Hematopoietic multipotent progenitor cell treated with erythropoietin and hydrocortisone succinate and interleukin-3 and kit ligand, for 4 days (in vitro differentiated cells): ENCODE measurements at regions not wholly inside any gene's neighbourhood (a gene's known extent, or its start where the extent isn't known, plus 50 kb on each side); places are given as distances from the start of the nearest gene placed in this dataset.
A peak's percentile ranks its signal among the peaks of the same experiment; 100 is the strongest.
"Not testable (repeated sequence)": the region's sequence is repeated elsewhere in the genome, so short reads cannot be mapped to it uniquely, and the experiment has no call there.

Source experiments
- DNase-seq: peaks from one replicate; pipeline ENCODE4 v3.0.0-alpha.2; 2015

DNA sequence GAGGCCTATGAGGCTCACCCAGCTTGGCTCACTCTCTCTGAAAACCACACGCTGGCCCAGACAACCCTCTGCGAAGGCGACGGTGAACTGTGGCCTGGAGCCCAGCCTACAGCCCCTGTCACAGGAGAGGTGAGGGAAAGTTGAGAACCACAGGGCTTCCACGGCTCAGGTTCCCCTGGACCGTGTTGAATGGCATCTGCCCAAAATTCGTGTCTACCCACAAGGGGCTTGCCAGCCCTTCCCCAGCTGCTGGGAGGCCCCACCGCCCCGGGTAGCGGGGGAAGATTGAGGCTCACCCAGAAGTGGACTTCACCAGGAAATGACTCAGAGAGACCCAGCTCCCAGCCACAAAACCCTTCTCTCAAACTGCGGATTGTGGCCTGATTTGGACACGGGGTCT lies 197.1 kb downstream of the CTTN start:
- peak; percentile 26 for DNase-seq

DNA sequence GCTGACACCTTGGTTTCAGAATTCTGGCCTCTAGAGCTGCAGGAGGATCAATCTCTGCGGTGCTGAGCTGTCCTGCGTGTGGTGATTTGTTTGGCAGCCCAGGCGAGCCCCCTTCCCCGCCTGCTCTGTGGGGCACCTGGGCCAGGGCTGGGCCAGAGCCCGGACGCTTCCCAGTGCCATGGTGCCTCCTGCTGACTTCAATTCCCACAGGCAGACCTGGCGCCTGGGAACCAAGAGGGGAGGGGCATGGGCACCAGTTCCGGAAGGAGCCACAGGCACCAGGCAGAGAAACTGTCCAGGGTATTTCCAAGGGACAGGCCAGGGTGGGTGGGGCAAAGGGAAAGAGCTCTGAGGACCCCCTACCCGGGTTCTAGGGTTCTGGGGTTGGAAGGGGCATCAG lies 197.8 kb downstream of the CTTN start:
- DNase-seq = no peak

DNA sequence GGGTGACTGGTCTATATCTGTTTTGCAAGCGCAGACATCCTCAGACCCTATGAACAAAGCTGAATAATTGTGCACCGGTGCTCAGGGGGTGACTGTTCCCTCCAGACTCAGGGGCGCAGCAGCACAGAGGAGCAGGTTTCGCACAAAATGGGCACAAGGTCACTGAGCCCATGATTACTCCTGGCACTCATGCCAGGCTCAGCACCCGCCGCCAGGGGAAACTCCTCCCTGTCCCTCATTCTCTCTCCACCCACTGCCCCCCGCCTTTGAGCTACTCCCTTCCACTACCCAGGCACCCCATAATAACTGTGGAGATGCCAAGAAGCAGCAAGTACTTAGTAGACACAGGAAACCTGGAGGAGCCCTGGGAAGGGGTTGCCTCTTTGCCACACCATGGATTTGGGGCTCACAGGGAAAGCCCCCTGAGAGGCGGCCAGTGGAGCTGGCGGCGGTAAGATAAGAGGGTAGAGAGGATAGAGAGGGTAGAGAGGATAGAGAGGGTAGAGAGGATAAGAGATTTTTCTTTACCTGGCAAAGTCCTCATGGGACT lies 198.8 kb downstream of the CTTN start:
- DNase-seq = no peak

DNA sequence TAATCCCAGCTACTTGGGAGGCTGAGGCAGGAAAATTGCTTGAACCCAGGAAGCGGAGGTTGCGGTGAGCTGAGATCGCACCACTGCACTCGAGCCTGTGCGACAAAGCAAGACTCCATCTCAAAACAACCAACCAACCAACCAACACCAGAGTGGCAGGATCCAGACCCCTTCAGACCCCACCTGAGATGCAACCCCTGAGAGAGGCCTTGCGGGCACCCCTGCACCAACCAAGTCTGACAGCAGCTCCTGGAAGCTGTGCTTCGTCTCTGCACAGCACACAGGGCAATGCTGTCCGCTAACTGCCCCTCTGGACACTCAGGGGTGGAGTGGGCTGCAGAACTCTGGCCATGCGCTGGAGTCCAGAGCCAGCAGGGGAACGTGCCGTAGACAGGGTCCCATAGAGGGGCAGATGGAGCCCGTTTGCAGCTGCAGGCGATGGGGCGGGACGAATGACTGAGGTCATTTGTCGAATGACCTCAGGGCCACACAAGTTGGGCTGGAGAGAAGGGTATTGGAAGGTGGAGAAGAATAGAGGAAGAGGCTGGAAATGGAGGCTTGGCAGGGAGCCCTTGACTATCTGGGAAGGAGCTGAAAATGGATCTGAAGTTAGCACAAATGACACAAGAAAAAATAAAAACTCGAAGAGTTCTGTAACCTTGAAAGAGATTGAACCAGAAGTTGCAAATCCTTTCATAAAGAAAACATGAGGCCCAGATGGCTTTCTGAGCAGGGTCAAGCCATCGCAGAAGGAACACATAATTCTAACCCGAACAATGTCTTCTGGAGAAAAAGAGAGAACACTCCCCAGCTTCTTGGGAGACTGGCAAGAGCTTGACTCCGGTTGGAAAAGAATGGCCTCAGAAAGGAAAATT lies 199.7 kb downstream of the CTTN start:
- no peak for DNase-seq

DNA sequence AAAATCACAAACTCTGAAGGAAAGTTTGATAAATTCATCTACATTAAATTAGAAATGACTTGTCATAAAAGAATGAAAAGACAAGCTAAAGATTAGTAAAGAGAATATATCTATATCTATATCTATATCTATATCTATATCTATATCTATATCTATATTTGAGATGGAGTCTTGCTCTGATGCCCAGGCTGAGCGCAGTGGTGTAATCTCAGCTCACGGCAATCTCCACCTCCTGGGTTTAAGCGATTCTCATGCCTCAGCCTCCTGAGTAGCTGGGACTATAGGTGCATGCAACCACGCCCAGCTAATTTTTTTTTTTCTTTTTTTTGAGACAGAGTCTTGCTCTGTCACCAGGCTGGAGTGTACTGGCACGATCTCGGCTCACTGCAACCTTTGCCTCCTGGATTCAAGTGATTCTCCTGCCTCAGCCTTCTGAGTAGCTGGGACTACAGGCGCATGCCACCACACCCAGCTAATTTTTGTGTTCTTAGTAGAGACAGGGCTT lies 202.6 kb downstream of the CTTN start:
- DNase-seq = not testable (repeated sequence)

DNA sequence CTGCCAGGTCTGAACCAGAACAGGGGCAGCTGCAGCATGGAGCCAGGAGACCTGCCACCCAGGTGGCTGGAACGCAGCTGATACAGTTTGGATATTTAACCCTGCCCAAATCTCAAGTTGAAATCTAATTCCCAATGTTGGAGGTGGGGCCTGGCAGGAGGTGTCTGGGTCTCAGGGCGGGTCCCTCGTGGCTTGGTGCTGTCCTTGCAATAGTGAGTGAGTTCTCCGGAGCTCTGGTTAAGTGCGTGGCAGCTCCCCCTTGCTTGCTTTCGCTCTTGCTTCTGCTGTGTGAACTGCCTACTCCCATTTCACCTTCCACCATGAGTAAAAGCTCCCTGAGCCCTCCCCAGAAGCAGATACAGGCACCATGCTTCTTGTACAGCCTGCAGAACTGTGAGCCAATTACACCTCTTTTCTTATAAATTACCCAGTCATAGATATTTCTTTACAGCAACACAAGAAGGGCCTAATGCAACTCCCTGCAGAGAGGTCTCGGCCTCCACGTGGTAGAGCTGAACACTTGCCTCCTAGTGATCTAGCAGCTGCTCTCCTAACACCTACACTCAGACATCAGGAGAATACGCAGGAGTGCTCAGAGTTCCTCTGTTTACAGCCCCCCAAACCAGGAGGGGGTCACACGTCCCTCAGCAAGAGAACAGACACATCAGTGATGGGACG lies 203.7 kb downstream of the CTTN start:
- no peak for DNase-seq

DNA sequence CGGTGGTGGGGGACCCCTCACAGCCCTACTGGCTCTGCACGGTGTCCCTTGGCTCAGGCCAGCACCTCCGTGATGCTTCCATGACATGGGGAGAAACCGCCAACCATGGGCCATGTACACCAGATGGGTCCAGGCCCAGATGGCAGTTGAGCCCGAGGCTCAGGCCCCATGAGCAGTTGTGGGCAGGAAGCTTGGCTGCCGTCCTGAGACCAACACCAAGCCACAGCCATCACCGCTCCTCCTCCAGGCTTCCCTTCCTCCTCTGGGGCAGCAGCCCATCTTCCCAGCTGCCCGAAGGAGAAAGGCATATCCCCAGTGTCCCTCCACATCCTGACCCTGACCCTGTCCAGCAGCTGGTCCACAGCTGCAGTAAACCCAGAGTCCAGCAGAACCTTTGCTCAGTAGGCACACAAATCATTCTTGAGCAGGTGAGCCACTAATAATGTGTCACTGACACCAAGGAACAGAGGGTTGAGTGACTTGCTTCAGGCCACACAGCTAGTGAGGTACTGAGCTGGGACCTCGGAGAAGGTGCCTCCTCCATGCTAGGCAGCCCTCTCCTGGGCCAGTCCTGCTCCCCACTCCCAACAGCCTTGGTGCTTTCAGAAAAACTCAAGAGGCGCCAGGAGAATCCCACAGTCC lies 204.9 kb downstream of the CTTN start:
- peak; percentile 61 for DNase-seq

DNA sequence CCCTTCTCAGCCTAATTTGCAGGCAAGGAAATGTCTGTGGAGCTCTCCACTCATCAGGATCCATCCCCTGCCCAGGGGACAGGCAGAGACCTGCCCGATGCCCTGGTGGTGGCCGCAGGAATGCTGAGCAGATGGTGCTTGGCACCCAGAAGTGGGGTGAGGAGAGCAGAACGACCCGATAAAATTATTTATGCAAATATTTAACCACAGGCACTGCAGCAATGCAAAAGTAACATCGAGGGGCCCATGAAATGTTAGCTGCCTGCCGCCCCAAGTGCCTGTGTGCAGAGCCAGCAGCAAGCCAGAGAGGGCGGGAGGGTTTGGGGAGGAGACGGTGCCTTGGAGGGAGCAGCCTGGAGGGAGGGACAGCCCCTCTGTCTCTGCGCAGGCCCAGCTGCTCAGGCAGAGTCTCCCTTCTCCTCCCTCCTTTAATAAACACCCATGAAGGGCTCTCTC lies 205.5 kb downstream of the CTTN start:
- DNase-seq = no peak

DNA sequence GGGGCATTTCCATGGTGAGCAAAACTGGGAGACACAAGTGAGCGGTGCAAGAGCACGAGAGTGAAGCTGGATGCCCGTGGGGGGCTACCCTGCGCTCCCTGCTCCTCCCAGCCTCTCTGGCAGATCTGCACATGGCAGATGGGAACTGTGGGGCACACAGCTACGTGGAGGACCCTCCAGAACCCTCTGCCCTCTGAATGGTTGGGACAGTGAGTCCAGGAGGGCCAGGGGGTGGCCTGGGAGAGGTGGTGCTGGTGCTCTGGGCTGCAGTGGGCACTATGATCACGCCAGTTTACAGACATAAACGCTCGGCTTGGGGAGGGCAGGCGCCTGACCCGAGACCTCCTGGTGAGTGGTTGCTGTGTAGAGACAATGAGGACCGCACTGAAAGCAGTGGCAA lies 205.9 kb downstream of the CTTN start:
- no peak for DNase-seq

DNA sequence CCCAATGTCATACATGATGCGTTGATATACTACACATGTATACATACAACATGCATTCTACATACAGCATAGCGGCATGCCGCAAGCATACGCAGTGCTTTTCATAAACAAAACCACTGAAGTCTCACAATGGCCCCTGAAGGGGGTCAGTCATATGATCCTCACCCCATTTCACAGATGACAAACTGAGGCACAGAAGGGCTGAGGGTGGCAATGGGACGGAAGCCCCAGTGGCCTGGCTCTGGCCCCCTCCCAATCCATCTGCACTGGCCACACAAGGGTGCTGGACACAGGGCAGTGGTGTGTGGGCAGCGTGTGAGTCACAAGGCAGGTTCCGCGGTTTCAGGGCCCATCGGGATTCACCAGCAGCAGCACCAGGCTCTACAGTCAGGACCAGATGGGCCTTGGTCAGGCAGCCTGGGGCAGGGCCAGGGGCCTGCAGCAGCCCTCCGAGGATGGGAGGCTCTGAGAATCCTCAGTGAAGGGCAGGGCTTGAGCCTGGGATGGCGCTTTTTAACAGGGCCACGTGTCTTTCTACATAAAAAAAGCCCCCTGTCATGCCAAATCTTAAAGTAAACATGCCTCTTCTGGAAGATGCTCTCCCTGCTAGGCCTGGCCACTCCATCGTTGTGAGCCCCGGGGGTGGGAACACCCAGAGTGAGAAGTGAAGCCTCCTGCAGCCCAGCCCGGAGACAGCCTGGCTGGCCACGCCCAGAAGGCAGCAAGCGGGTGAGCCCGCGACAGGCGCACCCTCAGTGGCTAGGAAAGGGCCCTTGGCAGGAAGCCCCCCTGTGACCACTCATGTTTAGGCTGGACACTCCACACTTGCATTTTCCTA lies 206.5 kb downstream of the CTTN start:
- DNase-seq = no peak

DNA sequence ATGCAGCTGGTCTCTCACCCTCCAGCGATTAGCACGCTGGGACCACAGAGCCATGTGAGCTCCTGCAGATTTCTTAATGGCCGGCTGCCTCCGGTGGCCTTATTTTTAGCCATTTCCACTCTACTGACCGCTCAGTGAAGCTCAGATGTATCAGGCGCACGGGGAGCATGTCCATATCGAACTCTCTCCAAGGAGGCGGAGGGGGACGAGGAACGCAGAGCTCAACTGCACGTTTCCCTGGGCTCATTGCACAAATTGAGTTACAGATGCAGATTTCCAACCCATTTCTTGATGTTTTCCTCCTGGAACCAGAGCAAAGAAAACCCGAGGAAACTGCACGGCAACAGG lies 207.1 kb downstream of the CTTN start:
- no peak for DNase-seq

DNA sequence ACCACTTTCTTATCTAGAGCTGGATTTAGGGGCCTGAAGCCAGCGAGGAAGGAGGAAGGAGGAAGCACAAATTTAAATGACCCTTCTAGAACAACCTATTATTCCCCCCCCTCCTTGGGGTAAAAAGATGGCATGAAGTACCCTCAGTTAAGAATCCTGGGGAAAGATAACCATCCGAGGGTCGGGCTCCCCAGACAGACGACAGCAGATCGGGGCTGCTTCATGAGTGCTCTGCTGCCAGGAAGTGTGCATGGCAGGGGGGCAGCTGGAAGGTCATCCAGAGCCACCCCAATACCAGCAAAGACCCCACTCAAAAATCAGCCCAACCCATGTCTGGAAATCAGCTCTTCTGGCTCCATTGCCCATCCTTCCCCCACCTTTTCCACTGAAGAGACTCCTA lies 207.5 kb downstream of the CTTN start:
- no peak for DNase-seq

DNA sequence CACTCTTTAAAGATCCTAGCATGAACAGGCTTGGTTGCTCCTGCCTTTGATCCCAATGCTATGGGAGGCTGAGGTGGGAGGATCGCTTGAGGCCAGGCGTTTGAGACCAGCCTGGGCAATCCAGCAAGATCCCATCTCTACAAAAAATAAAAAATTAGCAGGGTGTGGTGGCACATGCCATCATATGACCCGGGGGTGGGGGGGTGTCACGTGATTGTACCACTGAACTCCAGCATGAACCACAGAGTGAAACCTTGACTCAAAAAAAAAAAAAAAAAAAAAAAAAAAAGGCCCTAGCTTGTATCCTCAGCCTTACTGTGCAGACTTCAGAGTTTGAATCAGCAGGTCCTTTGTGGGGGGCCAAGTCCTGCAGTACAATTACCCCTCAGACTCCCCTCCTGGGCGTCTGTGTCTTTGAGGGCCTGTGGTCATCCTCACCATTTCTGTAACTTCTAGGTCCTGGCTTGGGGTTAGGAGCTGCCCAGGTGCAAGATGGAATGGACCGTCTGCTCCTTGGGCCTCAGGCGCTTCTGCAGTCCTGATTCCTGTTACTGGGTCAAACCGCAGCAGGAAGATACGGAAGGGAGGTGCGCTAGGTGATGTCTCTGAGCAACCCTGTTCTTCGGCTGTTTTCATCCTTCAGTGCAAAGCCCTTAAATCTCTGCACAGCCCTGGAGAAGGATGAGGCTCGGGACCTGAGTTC lies 208.1 kb downstream of the CTTN start:
- DNase-seq = peak; percentile 40

DNA sequence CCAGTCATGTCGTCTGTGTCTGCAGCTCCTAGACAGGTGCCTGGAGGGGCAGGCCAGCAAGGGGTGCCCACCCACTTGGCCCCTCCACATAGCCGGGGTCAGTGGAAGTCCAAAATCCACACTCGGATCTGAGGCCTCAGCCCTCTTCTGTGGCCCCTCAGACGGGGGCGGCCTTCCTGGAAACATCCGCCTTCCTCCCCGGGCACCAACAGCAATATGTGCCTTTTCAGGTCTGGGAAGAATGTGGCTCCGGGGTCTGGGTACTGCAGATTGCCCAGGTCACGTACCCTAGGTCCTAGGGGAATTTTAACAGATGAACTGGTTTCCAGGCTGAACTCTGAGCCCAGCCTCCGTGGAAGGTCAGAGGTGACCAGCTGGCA lies 208.6 kb downstream of the CTTN start:
- no peak for DNase-seq

DNA sequence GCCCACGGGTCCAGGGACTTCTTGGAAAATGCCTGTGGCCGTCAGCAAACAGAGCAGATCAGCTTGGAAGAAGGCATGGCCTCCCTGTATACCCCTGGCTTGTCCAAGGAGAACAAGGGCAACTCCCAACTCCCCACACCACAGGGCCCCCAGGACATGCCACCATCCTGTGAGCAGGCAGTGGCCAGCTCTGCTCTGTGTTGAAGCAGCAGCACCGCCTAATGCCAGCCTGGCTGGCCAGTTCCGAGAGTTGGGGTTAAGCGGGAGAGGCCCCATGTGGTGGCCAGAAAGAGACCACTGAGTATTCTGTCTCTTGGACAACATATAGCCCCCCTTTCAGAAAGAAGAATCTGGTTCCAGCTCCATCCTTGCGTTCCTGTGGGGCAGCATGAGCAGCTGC lies 209.2 kb downstream of the CTTN start:
- DNase-seq = no peak

DNA sequence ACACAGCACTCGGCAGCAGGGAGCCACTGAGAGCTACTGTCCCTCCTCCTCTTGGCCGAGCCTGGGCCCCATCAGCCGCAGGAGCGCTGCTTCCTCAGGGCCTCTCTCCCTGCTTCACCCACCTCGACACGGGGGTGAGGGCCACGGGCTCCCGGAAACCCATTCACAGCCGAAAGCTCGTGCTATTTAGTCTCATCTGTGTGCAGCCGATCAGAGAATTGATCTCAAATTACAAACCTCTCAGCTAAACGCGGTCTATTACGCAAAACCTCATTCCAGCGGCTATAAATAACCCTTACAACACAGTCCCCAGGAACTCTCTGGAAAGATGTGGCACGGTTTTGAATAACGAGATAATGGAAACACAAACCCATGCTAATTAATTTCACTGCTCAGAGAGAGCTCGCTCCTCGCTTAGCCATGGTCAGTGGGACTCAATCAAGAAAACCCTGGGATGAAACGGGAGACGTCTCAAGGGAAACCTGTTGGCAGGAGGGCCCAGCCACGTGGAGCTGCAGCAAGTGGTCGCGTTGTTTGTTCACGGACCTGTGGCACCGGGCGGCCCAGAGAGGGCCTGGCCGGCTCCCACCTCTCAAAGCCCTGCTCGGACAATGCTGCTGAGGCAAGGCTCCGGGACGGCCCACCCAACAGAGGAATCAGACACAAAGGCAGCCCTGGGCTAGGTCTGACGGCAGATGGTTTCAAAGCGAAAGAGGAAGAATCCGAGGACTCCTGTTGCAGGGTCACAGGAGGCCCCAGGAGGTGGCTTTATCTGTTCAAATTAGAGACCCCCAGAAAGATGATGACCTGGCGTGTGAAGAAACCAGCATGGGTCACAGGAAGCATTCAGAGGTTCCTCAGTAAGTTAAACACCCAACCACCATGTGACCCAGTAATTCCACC lies 210.5 kb downstream of the CTTN start:
- no peak for DNase-seq

DNA sequence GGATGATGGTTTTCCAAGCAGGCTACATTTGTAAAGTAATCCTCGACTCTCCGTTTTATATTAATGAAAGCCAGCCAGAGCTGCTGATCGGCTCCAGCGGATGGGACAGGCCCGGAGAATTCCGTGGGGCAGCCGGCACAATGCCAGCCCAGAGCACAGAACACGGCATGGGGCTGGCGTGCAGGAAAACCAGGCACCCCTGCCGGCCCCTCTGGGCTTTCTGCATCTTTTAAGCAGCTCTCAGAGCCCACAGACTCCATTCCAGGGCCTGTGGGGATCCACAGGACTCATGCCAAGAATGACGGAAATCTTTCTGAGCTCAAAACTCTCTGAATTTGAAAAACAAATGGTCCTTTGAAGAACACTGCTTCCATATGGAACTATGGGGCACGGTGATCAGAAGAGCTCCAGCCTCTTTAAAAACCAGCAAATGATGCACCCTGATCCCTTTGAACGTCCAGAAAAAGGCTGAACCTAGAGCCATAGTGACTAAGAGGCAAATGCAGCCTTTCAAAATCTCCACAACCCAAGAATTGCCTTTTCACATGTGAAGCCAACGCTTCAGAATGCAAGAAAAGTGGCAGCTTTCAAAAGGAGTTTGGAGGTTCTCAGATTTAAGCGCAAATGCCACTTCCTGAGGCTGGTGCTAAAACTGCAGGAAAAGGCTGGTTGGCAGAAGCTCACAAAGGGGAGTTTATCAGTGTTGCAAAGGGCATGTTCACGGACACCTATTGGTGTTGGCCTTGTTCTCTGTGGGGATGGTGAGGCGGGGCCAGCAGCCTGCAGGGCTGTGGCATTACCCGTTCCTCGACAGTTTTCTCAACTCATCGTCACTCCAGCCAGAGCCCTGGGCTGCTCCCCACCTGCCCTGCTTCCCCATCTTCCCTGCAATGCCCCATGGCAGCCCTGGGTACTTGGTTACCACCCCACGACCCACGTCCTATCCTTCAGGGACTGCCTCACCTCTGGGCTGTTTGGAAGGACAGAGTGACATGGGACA lies 212.5 kb downstream of the CTTN start:
- peak; percentile 26 for DNase-seq

DNA sequence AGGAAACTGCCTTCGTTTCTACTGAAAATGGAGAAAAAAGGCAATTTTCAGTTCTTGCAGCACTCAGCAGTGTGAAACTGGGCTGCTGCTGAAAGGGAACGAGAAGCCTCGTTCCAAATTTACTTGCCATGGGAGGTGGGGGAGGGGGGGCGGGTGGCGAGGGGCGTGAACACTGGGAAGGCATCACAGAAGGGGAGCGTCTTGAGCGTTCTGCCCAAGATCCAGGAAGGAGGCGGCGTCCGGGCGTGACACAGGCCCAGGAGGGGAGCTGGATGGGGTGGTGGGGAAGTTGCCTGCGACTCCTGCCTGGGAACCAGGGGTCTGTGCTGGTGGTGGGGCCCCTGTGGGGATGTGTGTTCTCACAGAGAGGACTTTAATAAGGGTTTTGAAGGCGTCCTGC lies 213.5 kb downstream of the CTTN start:
- DNase-seq = no peak

DNA sequence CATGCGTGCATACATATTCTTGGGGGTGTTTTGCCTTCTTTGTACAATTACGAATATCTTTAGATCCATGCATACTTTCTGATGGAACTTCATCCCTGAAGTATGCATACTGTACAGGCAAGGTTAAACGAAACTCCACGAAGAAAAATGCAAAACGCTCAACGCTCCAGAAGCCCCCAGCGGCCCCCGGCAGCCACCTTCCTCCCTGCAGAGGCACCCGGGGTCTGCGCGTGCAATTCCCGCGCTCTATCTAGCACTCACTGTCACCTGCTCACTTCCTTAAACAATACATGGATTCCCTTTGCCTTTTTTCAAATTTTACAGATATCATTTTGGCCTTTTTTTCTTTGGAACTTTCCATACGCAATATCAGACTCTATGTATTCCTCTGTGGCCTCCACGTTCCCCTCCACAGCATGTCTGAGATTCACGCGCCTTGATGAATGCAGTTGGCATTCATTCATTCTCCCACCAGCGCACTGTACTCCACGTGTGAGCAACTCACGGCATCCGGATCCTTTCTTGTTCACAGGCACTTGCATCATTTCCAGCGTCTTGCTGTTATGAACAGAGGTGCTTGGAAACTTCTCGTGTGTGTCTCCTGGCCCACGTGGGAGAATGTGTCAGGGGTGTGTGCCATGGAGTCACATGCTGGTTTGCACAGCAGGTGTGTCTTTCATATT lies 214.3 kb downstream of the CTTN start:
- no peak for DNase-seq
